HG02981 (cell line): ENCODE measurements at regions not wholly inside any gene's neighbourhood (a gene's known extent, or its start where the extent isn't known, plus 50 kb on each side); places are given as distances from the start of the nearest gene placed in this dataset.
"Not testable (repeated sequence)": the region's sequence is repeated elsewhere in the genome, so short reads cannot be mapped to it uniquely, and the experiment has no call there.

Experiments
- ATAC-seq: cut with Tn5 transposase; IDR thresholded peaks from one replicate; pipeline ENCODE4 v1.9.1; 2021; ENCODE audit warnings: mild to moderate bottlenecking, moderate library complexity; ENCODE audit not compliant: unreplicated experiment

DNA sequence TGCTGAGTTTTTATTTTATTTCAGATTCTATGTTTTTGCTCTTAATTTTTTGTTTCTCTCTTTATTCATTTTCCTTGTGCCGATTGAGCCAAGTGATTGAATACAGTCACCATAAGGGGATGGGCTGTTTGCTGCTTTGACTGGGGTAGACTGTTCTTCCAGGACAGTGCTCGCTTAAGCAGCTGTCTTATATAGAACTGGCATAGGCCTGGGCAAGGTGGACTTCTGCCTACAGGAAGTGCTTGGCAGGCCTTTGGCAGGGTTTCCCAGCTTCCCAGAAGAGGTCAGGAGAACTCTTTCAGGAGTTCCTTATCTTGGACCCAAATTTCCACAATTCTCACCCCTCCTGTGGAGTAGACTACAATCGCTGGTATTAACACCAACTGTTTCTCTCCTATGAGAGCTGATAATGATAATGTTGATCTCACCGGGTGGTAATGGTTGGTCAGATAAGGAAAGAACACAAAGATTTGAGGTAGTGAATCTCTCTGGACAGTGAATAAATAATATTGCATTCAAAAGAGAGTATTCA, 207.5 kb upstream of the ST6GAL2 start:
- ATAC-seq, result no peak

- ATAC-seq, result no peak
Observed at GRCh38 chr2:107094450-107094986, 208.6 kb upstream of the ST6GAL2 start.

DNA sequence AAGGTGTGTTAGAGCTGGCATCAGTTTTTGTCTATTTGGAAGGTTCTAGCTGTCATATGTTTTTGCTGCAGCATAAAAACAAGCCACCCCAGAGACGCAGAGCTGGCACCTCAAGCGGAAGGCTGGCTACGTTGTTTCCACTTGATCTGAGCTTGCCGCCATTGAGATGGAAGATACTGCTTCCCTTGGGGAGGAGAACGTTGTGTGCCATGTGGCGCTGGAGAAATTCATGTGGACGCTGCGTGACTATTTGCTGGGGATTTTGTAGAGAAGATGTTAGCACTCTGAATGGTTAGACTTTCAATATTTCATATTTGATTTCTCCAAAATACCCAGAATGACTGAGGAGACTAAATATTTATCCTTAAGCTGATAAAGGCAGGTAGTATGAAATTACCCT, 216.2 kb upstream of the ST6GAL2 start:
- no peak for ATAC-seq

GRCh38 chr2:107107351-107107750, 221.4 kb upstream of the ST6GAL2 start:
- ATAC-seq, result no peak

- ATAC-seq, result no peak
Observed at GRCh38 chr2:107108556-107108955, 222.6 kb upstream of the ST6GAL2 start.

DNA sequence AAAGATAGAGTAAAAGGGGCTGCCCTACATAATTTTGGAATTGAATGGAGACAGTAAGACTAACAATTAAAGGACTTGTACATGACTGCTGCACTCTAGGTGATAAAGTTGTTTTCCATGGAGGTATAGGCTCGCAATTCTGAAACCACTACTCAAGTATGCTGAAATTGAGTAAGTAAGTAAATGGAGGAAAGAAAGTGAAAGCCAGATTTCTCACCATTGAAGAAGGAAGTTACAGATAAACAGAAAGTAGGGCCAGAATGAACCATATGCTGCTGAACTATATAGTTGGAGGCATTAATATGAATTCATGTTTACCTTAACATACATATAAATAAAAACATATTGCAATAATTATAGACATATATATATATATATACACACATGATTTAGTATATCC, 225.7 kb upstream of the ST6GAL2 start:
- ATAC-seq, result no peak

GRCh38 chr2:107112561-107112960, 226.6 kb upstream of the ST6GAL2 start:
- no peak for ATAC-seq

GRCh38 chr2:107128381-107128780, 242.4 kb upstream of the ST6GAL2 start:
- ATAC-seq, result no peak

DNA sequence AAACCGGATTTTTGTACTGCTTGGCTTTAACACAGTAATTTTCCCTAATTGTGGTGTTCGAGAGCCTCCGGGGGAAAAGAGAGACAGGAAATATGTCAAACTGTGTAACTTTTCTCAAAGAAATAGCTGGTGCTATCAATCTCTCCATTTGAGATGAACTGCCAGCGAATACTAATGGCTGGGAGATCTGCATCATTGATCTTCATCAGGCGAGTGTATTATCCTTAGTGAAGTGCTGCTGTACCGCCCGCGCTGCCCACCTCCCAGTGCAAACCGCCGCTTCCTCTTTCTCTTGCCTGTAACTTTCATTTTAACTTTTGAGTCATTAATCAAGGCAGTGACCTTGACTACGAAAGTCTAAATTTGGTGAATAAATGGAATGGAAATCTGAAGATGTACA, 246.1 kb upstream of the ST6GAL2 start:
- ATAC-seq, result peak; percentile 91

GRCh38 chr2:107132746-107133145, 246.8 kb upstream of the ST6GAL2 start:
- ATAC-seq, result no peak

DNA sequence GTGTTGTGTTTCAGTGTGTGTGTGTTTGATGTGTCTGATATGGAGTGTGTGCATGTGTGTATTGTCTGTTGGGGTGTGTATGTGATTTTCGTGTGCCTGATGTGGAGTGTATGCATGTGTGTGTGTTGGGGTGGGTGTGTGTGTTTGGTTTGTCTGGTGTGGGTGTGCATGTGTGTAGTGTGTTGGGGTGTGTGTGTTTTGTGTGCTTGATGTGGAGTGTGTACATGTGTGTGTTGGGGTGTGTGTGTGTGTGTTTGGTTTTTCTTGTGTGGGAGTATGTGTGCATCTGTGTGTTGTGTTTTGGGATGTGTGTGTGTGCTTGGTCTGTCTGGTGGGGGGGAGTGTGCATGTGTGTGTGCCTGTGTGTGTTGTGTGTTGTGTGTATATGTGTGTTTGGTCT, 247.4 kb upstream of the ST6GAL2 start:
- no peak for ATAC-seq

GRCh38 chr2:107136733-107137132, 250.8 kb upstream of the ST6GAL2 start:
- ATAC-seq, result no peak

DNA sequence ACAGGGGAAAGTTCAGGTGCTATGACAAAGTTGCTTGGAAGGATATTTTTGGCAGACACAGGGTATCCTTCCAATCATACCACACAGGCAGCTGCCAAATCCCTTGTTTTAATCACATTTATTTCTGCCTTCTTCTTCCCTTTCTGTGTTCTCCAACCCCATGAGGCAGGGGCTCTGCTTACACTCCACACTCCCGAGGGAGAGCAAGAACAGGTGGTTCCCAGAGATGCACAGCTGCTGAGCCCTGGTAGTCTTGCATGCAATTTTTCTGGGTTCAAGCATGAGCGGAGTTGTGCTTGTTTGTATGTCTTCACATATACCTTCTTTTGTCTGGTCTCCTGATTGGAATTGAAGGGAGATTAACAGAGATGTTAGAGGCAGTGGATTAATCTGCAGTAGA, 251.7 kb upstream of the ST6GAL2 start:
- no peak for ATAC-seq

DNA sequence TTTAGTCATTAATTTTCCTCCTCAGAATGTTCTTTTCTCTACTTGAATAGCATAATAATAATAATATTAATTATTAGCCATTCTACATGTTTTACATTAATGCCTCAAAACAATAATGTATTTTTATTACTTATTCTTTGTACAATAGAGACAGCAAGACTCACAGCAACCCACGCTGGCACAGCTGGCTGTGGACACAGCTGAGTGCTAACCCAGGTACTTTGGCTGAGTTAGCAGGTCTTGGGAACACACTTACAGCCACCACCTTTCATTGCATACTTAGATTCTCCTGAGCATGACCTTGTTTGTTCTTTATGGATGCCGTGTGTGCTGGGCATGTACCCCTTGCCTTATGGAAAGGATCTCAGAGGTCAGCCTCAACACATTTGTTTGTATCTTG, 260.2 kb upstream of the ST6GAL2 start:
- no peak for ATAC-seq

- not testable (repeated sequence) for ATAC-seq
Observed at GRCh38 chr2:107146645-107147044, 260.7 kb upstream of the ST6GAL2 start.

GRCh38 chr2:107148055-107148454, 262.1 kb upstream of the ST6GAL2 start:
- ATAC-seq, result no peak

GRCh38 chr2:107148496-107148895, 262.5 kb upstream of the ST6GAL2 start:
- ATAC-seq, result no peak

- ATAC-seq, result no peak
Observed at GRCh38 chr2:107160640-107161239, 274.8 kb upstream of the ST6GAL2 start.

DNA sequence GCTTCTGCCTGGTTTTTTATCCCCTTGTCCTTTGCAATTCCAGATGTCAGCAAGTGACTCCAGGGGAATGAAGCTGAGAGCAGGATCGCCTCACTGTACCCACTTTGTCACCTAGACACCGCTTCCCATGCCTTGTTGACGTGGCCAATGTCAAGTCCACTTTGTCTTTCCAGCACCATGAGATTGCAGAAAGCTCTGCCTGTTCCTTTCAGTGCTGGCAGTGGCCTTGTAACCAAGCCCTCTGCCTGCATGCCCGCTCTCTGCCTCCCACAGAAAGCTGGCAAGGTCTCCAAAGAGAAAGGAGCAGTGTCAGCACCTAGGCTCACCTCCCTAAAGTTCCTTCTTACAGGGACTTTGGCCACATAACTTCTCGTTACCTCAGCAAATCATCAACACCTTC, 282.2 kb upstream of the ST6GAL2 start:
- no peak for ATAC-seq

DNA sequence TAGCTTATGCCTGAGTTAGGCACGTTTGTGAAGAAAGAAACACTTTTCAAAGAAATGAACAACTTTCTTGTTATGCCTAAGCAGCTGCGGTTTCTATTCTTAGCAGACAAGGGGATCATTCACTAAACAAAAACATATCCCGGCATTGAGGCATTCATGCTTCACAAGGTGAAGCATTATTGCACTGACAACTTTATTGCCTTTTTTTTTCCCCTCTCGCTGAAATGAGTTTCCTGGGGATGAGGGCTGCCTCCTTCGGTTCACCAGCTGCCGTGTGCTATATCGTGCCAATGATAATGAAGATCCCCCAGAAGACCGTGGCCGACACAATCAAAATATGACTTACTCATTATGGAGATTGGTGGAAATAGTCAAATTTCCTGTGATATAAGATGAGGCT, 288.2 kb upstream of the ST6GAL2 start:
- no peak for ATAC-seq

DNA sequence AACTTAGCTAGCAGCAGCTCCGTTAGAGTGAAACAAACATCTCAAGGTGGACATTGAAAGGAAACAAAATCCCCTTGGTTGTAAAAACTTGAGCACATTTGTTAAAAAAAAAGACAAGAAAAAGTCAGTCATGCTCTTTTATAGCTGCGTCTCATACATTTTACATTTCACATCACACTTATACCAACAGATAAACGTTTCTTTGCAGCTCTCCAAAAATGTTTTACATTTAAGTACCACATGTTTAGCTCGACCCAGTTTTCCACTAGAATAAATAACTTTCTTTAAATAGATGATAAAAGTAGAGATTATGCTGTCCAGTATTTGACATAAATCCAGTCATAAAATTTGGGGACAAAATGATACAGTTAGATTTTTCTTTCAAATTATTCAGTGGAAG, 297.0 kb upstream of the ST6GAL2 start:
- ATAC-seq, result no peak

GRCh38 chr2:107187870-107188269, 301.9 kb upstream of the ST6GAL2 start:
- no peak for ATAC-seq

- no peak for ATAC-seq
Observed at GRCh38 chr2:107195631-107196030, 309.7 kb upstream of the ST6GAL2 start.
